Subcutaneous abdominal adipose tissue (tissue), 5 donors: ENCODE measurements at regions not wholly inside any gene's neighbourhood (a gene's known extent, or its start where the extent isn't known, plus 50 kb on each side); places are given as distances from the start of the nearest gene placed in this dataset.

Experiments used
- H3K27ac ChIP-seq: one replicate; pipeline ENCODE4 v1.7.0; 2013; ENCODE audit warnings: low read depth, mild to moderate bottlenecking, inconsistent platforms, low read length, moderate library complexity
- H3K27me3 ChIP-seq, 5 donors: one replicate each; pipeline ENCODE4 v1.7.0; 2013; ENCODE audit warnings: low read length in 5 of 5, inconsistent platforms in 1 of 5; ENCODE audit not compliant: control insufficient read depth in 5 of 5, insufficient read depth in 4 of 5
- H3K36me3 ChIP-seq, 5 donors: one replicate each; pipeline ENCODE4 v1.7.0; 2013; ENCODE audit warnings: low read length in 5 of 5; ENCODE audit not compliant: control insufficient read depth in 5 of 5, insufficient read depth in 5 of 5
- H3K4me1 ChIP-seq, 5 donors: one replicate each; pipeline ENCODE4 v1.7.0; 2013; ENCODE audit warnings: low read length in 5 of 5, mild to moderate bottlenecking in 3 of 5, moderate library complexity in 1 of 5; ENCODE audit not compliant: control insufficient read depth in 5 of 5, insufficient read depth in 5 of 5
- H3K4me3 ChIP-seq, 5 donors: one replicate each; pipeline ENCODE4 v1.7.0; 2013; ENCODE audit warnings: low read length in 5 of 5, low read depth in 1 of 5
- H3K9ac ChIP-seq, 5 donors: one replicate each; pipeline ENCODE4 v1.7.0; 2013; ENCODE audit warnings: low read length in 5 of 5, mild to moderate bottlenecking in 4 of 5, moderate library complexity in 3 of 5
- H3K9me3 ChIP-seq, 5 donors: one replicate each; pipeline ENCODE4 v1.7.0; 2013; ENCODE audit warnings: low read length in 5 of 5; ENCODE audit not compliant: control insufficient read depth in 5 of 5
- donor health status: healthy.
- donor health status: healthy.
- donor health status: healthy.
- donor health status: healthy.
- donor health status: healthy.

GRCh38 chr10:78983608-78984007 is 85.2 kb upstream of the ZMIZ1 start:
- Histone ChIP-seq H3K4me3 (no peak overlapping the region), H3K27me3 (peaks cover 0 to 4% (median 0%) of the 10 kb centered on the region in 5 donors), H3K9me3 (no peaks in the 10 kb centered on the region), H3K9ac (no peak overlapping the region), H3K4me1 (no peaks in the 10 kb centered on the region), H3K27ac (no peak overlapping the region), H3K36me3 (no peaks in the 10 kb centered on the region)

GRCh38 chr10:78985973-78986818 is 82.6 kb upstream of the ZMIZ1 start:
- H3K36me3 ChIP-seq = no peaks in the 10 kb centered on the region
- peaks cover 0 to 6% (median 5%) of the 10 kb centered on the region in 5 donors for H3K9me3 ChIP-seq
- no peak overlapping the region for H3K4me3 ChIP-seq
- H3K4me1 ChIP-seq = no peaks in the 10 kb centered on the region
- H3K27ac ChIP-seq = no peak overlapping the region
- peaks cover 0 to 4% (median 0%) of the 10 kb centered on the region in 5 donors for H3K27me3 ChIP-seq
- H3K9ac ChIP-seq = no peak overlapping the region

GRCh38 chr10:78991187-78991586 is 77.6 kb upstream of the ZMIZ1 start:
- Histone ChIP-seq H3K9me3 (peaks cover 0 to 6% (median 5%) of the 10 kb centered on the region in 5 donors), H3K27ac (no peak overlapping the region)

DNA sequence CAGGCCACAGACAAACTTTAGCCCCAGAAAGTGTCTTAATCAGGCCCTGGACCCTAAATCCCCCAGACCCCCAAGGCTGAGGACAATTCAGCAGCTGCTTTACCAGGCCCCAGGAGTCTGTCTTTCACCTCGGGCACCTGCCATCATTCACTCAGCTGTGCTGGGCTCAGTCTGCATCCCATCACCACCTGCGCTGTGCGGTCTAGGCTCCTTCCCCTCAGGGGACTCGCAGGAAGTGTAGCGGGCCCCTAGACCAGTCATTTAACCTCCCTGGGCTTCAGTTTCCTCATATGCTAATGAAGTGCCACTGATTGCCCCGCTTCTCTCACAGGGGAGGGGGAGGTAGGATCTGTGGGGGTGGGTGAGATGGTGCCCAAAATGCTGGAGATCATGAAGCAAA is 76.4 kb upstream of the ZMIZ1 start:
- Histone ChIP-seq H3K27ac (no peak overlapping the region), H3K4me3 (no peak overlapping the region), H3K9me3 (peaks cover 0 to 6% (median 5%) of the 10 kb centered on the region in 5 donors), H3K27me3 (peaks cover 0 to 8% (median 0%) of the 10 kb centered on the region in 5 donors), H3K4me1 (peaks cover 0 to 3% (median 0%) of the 10 kb centered on the region in 5 donors), H3K9ac (no peak overlapping the region), H3K36me3 (no peaks in the 10 kb centered on the region)

More at GRCh38 chr10:78991187-78991586, 77.6 kb upstream of the ZMIZ1 start:
- no peaks in the 10 kb centered on the region for H3K4me1 ChIP-seq
- no peak overlapping the region for H3K4me3 ChIP-seq
- H3K36me3 ChIP-seq = no peaks in the 10 kb centered on the region
- peaks cover 0 to under 1% (median 0%) of the 10 kb centered on the region in 5 donors for H3K27me3 ChIP-seq
- H3K9ac ChIP-seq = no peak overlapping the region

DNA sequence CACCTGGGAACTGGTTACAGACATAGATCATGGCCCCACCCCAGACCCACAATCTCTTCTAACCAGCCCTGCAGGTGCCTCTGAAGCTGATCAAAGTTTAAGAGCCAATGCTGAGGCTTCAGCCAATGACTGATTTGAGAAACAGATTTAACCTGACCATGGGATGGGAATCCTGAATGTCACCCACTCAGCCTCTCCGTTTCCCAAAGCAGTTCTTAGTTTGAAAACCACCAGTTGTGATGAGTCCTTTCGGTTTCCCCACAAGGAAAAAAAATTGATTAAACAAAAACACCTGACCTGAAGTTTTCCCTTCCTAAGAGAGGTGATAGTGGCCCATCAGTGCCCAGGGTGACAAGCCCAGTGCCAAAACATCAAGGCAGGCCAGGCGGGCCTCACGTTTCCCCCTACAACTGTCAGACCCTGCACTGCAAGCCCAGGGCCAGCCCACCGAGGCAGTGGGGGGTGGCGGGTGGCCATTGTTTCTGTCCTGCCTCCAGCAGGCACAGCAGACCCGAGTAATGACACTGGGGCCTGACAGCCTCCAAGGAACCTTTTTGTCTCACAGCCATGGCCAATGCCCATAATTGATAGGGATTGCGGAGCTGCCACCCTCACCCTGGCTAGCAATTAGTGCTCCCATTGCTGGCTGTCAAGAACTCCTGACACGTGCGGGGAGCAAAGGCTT is 75.4 kb upstream of the ZMIZ1 start:
- H3K36me3 ChIP-seq = no peaks in the 10 kb centered on the region
- H3K27ac ChIP-seq = no peak overlapping the region
- no peak overlapping the region for H3K4me3 ChIP-seq
- no peak overlapping the region for H3K9ac ChIP-seq
- H3K27me3 ChIP-seq = peaks cover 0 to 9% (median 0%) of the 10 kb centered on the region in 5 donors
- peaks cover 0 to 6% (median 5%) of the 10 kb centered on the region in 5 donors for H3K9me3 ChIP-seq
- H3K4me1 ChIP-seq = peaks cover 0 to 6% (median 0%) of the 10 kb centered on the region in 5 donors

DNA sequence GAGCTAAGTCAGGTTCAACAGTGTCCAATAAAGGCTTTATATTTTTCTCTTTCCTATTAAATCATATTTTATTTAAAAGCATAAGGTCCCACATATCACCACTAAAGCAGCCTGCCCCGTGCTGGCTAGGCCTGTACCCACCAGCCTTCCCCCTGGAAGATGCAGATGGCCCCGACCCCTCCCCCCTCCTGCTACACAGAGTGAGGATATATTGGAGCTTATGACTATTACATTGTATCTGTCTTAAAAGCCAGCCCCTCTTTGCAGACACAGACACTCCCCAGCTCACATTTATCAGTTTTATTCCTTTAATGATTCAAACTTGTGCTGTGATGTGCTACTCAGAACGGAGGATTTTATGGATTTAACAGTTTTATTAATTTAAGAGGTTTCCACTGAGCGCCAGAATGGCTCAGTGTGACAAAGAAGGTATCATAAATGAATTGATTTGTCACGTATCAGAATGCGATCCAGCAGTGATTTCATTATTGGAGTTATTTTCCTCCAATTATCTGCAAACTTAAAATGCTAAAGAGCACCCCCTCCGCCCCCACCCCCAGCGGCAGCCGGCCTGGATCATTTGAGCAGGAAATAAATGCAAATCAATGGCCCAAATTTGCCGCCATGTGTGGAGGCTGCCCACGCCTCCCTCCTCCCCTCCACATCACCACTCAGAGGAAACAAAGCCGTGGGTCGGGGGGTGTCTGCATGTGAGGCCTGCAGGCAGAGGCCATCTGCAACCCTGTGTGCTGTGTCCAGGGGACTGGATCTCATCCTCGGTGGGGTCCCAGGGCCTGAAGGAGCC is 72.6 kb upstream of the ZMIZ1 start:
- H3K9ac ChIP-seq = no peak overlapping the region
- no peaks in the 10 kb centered on the region for H3K36me3 ChIP-seq
- no peak overlapping the region for H3K27ac ChIP-seq
- H3K27me3 ChIP-seq = peaks cover 0 to 18% (median 2%) of the 10 kb centered on the region in 5 donors
- peaks cover 0 to 10% (median 0%) of the 10 kb centered on the region in 5 donors for H3K4me1 ChIP-seq
- no peak overlapping the region for H3K4me3 ChIP-seq
- no peaks in the 10 kb centered on the region for H3K9me3 ChIP-seq

DNA sequence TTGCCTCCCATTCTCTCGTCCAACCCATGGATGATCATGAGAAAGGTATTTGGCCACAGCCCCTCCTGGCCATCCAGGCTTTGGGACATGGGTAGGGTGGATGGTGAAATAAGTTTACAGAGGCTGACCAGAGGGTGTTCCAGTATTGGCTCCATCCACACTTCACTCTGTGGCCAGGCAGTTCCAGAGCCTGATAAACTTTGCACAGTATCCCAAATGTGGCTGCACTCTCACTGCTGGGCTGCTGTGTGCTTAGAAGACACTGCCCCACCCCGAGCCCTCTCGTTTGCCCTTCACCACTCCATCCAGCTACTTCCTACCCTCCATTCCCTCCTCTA is 72.0 kb upstream of the ZMIZ1 start:
- Histone ChIP-seq H3K4me1 (peaks cover 0 to 15% (median 0%) of the 10 kb centered on the region in 5 donors), H3K4me3 (no peak overlapping the region), H3K27ac (no peak overlapping the region), H3K27me3 (peaks cover 0 to 18% (median 2%) of the 10 kb centered on the region in 5 donors), H3K9me3 (no peaks in the 10 kb centered on the region), H3K9ac (no peak overlapping the region), H3K36me3 (no peaks in the 10 kb centered on the region)

GRCh38 chr10:78997635-78998618 is 70.8 kb upstream of the ZMIZ1 start:
- peaks cover 0 to 15% (median 0%) of the 10 kb centered on the region in 5 donors for H3K4me1 ChIP-seq
- peaks cover 0 to 18% (median 2%) of the 10 kb centered on the region in 5 donors for H3K27me3 ChIP-seq
- H3K27ac ChIP-seq = no peak overlapping the region
- H3K4me3 ChIP-seq = no peak overlapping the region
- peak overlapping the region in 1 of 5 donors; percentile 29 for H3K9ac ChIP-seq
- no peaks in the 10 kb centered on the region for H3K36me3 ChIP-seq
- no peaks in the 10 kb centered on the region for H3K9me3 ChIP-seq
